CD4-positive, alpha-beta T cell treated with Interleukin-2 at 100 ng/mL for 4 hours (primary cell): ENCODE measurements at regions not wholly inside any gene's neighbourhood (a gene's known extent, or its start where the extent isn't known, plus 50 kb on each side); places are given as distances from the start of the nearest gene placed in this dataset.

Experiments used
- DNase-seq: peaks from one replicate; pipeline ENCODE4 v3.0.0-alpha.2; 2020; ENCODE audit warnings: low spot score

- DNase-seq = no peak
These were observed 265.8 kb downstream of the PLPP3 start for GRCh38 chr1:56313560-56313959.

- no peak for DNase-seq
These were observed 267.6 kb downstream of the PLPP3 start for GRCh38 chr1:56311766-56312165.

- no peak for DNase-seq
These were observed 268.4 kb downstream of the PLPP3 start for GRCh38 chr1:56310945-56311344.

- DNase-seq = no peak
These were observed 270.3 kb downstream of the PLPP3 start for GRCh38 chr1:56309065-56309464.

GRCh38 chr1:56304975-56305374 is 274.4 kb downstream of the PLPP3 start:
- DNase-seq = no peak

- no peak for DNase-seq
These were observed 275.6 kb downstream of the PLPP3 start for GRCh38 chr1:56303805-56304204.

GRCh38 chr1:56302878-56303277 is 276.5 kb downstream of the PLPP3 start:
- no peak for DNase-seq

- no peak for DNase-seq
These were observed 277.6 kb downstream of the PLPP3 start for GRCh38 chr1:56301791-56302190.

GRCh38 chr1:56300836-56301235 is 278.5 kb downstream of the PLPP3 start:
- DNase-seq = no peak

- DNase-seq = no peak
These were observed 280.5 kb downstream of the PLPP3 start for GRCh38 chr1:56298866-56299265.

GRCh38 chr1:56297904-56298303 is 281.5 kb downstream of the PLPP3 start:
- no peak for DNase-seq

- DNase-seq = no peak
These were observed 282.2 kb downstream of the PLPP3 start for GRCh38 chr1:56297208-56297607.

- no peak for DNase-seq
These were observed 283.1 kb downstream of the PLPP3 start for GRCh38 chr1:56295949-56296929.

- no peak for DNase-seq
These were observed 287.9 kb downstream of the PLPP3 start for GRCh38 chr1:56291374-56291919.

GRCh38 chr1:56289260-56289659 is 290.1 kb downstream of the PLPP3 start:
- DNase-seq = no peak

GRCh38 chr1:56287721-56288120 is 291.6 kb downstream of the PLPP3 start:
- no peak for DNase-seq

GRCh38 chr1:56286956-56287355 is 292.4 kb downstream of the PLPP3 start:
- no peak for DNase-seq

GRCh38 chr1:56286506-56286905 is 292.9 kb downstream of the PLPP3 start:
- DNase-seq = no peak

GRCh38 chr1:56285554-56286402 is 293.6 kb downstream of the PLPP3 start:
- no peak for DNase-seq

GRCh38 chr1:56284928-56285327 is 294.4 kb downstream of the PLPP3 start:
- no peak for DNase-seq

- no peak for DNase-seq
These were observed 301.3 kb downstream of the PLPP3 start for GRCh38 chr1:56278061-56278460.

GRCh38 chr1:56268519-56269140 is 310.7 kb downstream of the PLPP3 start:
- no peak for DNase-seq
